ENCODE measurements at regions not wholly inside any gene's neighbourhood (a gene's known extent, or its start where the extent isn't known, plus 50 kb on each side); places are given as distances from the start of the nearest gene placed in this dataset.

GRCh38 chr5:74452856-74453255 is 187.7 kb downstream of the ENC1 start:
- DNase-seq (ENCODE audit: low read depth) = no peak
- H3K36me3 ChIP-seq (ENCODE audit: control insufficient read depth, insufficient read depth, low read length) = no peaks in the 10 kb centered on the region
- no peaks in the 10 kb centered on the region; the same call in 1 of the 2 replicates for H3K27me3 ChIP-seq (ENCODE audit: control insufficient read depth, insufficient read depth, low read length)
- no peak for TF ChIP-seq CTCF (IDR thresholded peaks at IDR 0.05; ENCODE audit: insufficient read depth, low read depth, low read length)
- H3K4me3 ChIP-seq (ENCODE audit: low read depth, low read length) = no peak overlapping the region
- POLR2A ChIA-PET = no interaction called here
- CTCF ChIA-PET = no interaction called here

- Histone ChIP-seq H3K4me3 (ENCODE audit: low read depth, low read length) (no peak overlapping the region), H3K36me3 (ENCODE audit: control insufficient read depth, insufficient read depth, low read length) (no peaks in the 10 kb centered on the region), H3K27me3 (ENCODE audit: control insufficient read depth, insufficient read depth, low read length) (no peaks in the 10 kb centered on the region)
- ChIA-PET POLR2A (no interaction called here), CTCF (no interaction called here)
- DNase-seq (ENCODE audit: low read depth) = no peak
- TF ChIP-seq CTCF (IDR thresholded peaks at IDR 0.05; ENCODE audit: insufficient read depth, low read depth, low read length) = no peak
Observed at GRCh38 chr5:74450095-74450494, 190.4 kb downstream of the ENC1 start.

GRCh38 chr5:74446725-74447241 is 193.7 kb downstream of the ENC1 start:
- Histone ChIP-seq H3K4me3 (ENCODE audit: low read depth, low read length) (no peak overlapping the region), H3K36me3 (ENCODE audit: control insufficient read depth, insufficient read depth, low read length) (no peaks in the 10 kb centered on the region), H3K27me3 (ENCODE audit: control insufficient read depth, insufficient read depth, low read length) (no peaks in the 10 kb centered on the region)
- no peak for TF ChIP-seq CTCF (IDR thresholded peaks at IDR 0.05; ENCODE audit: insufficient read depth, low read depth, low read length)
- ChIA-PET POLR2A (no interaction called here), CTCF (interaction anchor here (1.2 kb wide), 1 partner anchor 131 kb away, joined by 3 read pairs; no protein-coding TSS in a partner anchor)
- no peak for DNase-seq (ENCODE audit: low read depth)

GRCh38 chr5:74442466-74442865 is 198.1 kb downstream of the ENC1 start:
- H3K4me3 ChIP-seq (ENCODE audit: low read depth, low read length) = no peak overlapping the region
- no peak for DNase-seq (ENCODE audit: low read depth)
- no peak for TF ChIP-seq CTCF (IDR thresholded peaks at IDR 0.05; ENCODE audit: insufficient read depth, low read depth, low read length)
- no peaks in the 10 kb centered on the region for H3K36me3 ChIP-seq (ENCODE audit: control insufficient read depth, insufficient read depth, low read length)
- ChIA-PET POLR2A (no interaction called here), CTCF (interaction anchor here (1.7 kb wide), 1 partner anchor 19 kb away, joined by 4 read pairs; no protein-coding TSS in a partner anchor)
- no peaks in the 10 kb centered on the region for H3K27me3 ChIP-seq (ENCODE audit: control insufficient read depth, insufficient read depth, low read length)

GRCh38 chr5:74441616-74442015 is 198.9 kb downstream of the ENC1 start:
- no peaks in the 10 kb centered on the region for H3K36me3 ChIP-seq (ENCODE audit: control insufficient read depth, insufficient read depth, low read length)
- CTCF ChIA-PET = interaction anchor here (1.7 kb wide), 1 partner anchor 20 kb away, joined by 4 read pairs; no protein-coding TSS in a partner anchor
- POLR2A ChIA-PET = no interaction called here
- H3K4me3 ChIP-seq (ENCODE audit: low read depth, low read length) = no peak overlapping the region
- DNase-seq (ENCODE audit: low read depth) = no peak
- no peaks in the 10 kb centered on the region for H3K27me3 ChIP-seq (ENCODE audit: control insufficient read depth, insufficient read depth, low read length)
- TF ChIP-seq CTCF (IDR thresholded peaks at IDR 0.05; ENCODE audit: insufficient read depth, low read depth, low read length) = no peak

Data from BJ (cell line).